ENCODE measurements at regions not wholly inside any gene's neighbourhood (a gene's known extent, or its start where the extent isn't known, plus 50 kb on each side); places are given as distances from the start of the nearest gene placed in this dataset.

DNA sequence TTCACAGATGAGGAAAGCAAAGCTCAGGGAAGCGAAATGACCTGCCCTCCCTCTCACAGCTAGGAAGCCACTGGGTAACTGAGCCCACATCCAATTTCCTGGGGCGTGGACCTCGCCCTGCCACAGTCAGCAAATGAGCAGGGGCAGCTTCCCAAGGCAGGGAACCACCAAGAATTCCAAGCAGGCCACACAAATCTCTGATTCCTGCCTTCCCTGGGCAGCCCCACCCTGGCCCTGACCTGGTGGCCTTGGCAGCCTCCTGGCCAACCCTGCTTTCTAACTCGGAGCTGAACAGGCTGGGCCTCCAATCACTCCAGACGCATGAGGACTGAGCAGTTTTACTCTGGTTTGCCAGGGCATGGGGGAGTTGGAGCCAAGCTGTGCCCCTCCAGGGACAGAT lies 203.7 kb upstream of the TLE3 start:
- TF ChIP-seq, protein P1, sequence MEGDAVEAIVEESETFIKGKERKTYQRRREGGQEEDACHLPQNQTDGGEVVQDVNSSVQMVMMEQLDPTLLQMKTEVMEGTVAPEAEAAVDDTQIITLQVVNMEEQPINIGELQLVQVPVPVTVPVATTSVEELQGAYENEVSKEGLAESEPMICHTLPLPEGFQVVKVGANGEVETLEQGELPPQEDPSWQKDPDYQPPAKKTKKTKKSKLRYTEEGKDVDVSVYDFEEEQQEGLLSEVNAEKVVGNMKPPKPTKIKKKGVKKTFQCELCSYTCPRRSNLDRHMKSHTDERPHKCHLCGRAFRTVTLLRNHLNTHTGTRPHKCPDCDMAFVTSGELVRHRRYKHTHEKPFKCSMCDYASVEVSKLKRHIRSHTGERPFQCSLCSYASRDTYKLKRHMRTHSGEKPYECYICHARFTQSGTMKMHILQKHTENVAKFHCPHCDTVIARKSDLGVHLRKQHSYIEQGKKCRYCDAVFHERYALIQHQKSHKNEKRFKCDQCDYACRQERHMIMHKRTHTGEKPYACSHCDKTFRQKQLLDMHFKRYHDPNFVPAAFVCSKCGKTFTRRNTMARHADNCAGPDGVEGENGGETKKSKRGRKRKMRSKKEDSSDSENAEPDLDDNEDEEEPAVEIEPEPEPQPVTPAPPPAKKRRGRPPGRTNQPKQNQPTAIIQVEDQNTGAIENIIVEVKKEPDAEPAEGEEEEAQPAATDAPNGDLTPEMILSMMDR (IDR thresholded peaks at IDR 0.05; ENCODE audit: control insufficient read depth, extremely low read depth, insufficient read depth), result no peak
- no peak overlapping the region for H3K4me3 ChIP-seq (ENCODE audit: low read depth, low read length)
- DNase-seq (ENCODE audit: low read depth), result no peak

DNA sequence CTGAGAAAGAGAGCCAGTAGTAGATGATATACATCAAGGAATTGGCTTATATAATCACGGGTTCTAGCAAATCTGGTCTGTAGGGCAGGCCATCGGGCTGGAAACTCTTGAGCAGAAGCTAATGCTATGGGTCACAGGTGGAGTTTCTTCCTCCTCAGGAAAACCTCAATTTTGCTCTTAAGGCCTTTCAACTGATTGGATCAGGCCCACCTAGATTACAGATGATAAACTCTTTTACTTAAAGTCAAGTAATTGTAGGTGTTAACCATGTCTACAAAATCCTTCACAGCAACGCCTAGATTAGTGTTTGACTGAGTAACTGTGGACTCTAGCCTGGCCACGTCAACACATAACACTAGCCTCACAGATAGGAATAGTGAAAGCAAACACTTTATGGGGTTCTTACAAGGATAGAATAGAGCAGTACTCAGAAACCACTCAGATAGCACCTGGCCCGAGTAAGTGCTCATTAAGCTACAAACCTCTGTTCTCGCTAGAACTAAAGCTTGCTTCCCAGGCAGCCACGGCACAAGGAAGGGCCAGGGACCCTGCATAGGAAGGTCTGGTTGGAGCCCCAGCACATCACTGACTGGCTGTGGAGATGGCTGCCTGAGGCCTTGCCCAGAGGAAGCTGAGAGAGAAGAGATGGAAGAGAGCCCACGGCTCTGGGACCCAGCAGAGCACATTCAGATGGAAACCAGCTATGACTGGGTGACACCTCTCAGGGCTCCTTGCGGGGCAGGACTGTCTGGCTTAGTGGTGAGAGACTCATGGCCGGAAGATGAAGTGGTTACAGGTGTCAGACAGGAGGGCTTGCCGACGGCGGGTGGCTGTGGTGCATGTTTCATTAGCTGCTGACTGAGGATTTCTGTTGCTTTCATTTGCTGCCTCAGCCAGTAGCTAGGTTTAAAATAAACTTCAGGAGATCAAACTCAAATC lies 202.5 kb upstream of the TLE3 start:
- no peak overlapping the region for H3K4me3 ChIP-seq (ENCODE audit: low read depth, low read length)
- TF ChIP-seq, protein P1 (IDR thresholded peaks at IDR 0.05; ENCODE audit: control insufficient read depth, extremely low read depth, insufficient read depth), result no peak
- no peak for DNase-seq (ENCODE audit: low read depth)

DNA sequence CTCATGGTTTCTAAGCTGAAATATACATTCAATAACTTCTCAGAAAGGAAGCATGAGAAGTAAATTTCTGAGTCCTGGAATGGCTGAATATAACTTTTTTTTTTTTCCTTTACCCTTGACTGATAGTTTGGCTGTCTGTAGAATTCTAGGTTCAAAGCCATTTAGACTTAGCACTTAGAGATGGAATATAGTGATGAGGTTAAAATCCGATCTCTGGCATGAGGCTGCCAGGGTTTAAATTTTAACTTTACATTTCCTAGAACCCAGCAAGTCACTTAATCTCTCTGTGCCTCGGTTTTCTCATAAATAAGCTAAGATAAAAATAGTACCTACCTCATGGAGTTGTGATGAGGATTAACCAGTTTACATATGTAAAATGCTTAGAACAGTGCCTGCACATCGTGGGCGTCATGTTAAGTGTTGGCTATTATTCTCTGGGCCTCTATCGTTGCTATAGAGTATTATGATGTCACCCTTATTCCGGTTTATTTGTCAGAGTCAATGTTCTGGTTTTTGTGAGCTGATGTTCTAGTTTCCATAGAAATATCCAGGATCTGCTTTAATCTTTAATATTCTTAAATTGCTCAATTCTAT lies 199.8 kb upstream of the TLE3 start:
- no peak overlapping the region for H3K4me3 ChIP-seq (ENCODE audit: low read depth, low read length)
- TF ChIP-seq, protein P1 (IDR thresholded peaks at IDR 0.05; ENCODE audit: control insufficient read depth, extremely low read depth, insufficient read depth), result no peak
- no peak for DNase-seq (ENCODE audit: low read depth)

DNA sequence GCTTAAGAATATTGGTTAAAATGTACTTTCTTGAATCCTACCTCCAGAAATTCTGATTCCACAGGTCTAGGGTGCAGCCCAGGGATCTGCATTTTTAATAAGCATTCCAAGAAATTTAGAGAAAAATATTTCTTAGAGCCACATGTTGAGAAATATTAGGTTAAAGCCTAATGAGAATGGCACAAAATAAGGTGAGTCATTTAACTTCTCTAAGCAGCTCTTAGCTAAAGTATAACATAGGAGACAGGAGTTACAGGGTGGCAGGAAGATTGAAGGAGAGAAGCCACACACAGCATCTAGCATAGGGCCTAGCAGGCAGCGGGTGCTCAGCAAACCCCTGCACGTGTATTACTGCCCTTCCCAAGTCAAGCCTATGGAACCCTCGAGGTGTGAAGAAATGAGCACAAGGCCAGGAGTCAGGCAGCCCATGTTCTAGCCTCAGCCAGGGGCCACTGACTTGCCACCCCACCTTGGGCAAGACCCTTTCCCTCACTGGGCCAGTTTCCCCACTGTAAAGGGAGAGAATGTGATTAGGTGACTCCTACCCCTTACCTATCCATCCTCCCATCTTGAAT lies 197.1 kb upstream of the TLE3 start:
- no peak for DNase-seq (ENCODE audit: low read depth)
- no peak overlapping the region for H3K4me3 ChIP-seq (ENCODE audit: low read depth, low read length)
- TF ChIP-seq, protein P1 (IDR thresholded peaks at IDR 0.05; ENCODE audit: control insufficient read depth, extremely low read depth, insufficient read depth), result no peak

DNA sequence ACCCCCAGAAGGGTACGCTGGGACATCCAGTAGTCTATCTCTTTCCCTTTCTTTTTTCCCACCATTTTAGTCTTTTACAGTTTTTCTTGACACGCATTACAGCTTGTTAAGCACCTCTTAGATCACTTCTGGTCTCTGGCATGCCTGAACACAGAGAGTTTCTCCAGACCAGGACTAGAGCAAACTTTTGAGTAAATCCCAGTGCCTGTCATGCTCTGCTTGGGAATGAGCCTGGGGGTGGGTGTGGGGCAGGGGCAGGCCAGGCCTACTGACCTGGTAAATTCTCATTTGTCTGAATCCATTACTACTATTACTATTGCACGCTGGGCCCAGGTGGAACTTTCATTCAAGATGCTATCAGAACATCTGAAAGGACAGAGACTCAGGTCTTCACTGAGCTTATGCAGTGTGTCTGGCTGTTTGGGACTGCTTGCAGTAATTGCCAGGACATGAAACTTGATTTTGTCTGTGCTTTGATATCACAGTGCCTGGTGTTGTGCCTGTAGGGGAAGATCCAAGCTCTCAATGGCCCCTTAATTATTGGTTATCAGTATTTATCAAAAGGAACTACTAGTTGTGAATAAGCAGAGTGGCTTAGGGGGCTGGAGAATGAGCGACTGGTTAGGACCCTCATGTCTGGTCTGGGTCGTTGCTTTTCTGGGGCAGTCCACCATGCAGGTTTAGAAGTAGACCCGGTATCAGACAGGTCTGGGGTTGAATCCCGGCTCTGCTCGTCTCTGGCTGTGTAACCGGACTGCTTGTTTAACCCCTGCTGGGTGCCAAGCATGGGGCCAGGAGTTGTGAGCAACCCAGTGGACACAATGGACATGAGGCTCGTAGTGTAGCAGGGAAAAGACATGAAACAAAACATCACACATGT lies 196.1 kb upstream of the TLE3 start:
- no peak overlapping the region for H3K4me3 ChIP-seq (ENCODE audit: low read depth, low read length)
- DNase-seq (ENCODE audit: low read depth), result no peak
- TF ChIP-seq, protein P1 (IDR thresholded peaks at IDR 0.05; ENCODE audit: control insufficient read depth, extremely low read depth, insufficient read depth), result no peak

DNA sequence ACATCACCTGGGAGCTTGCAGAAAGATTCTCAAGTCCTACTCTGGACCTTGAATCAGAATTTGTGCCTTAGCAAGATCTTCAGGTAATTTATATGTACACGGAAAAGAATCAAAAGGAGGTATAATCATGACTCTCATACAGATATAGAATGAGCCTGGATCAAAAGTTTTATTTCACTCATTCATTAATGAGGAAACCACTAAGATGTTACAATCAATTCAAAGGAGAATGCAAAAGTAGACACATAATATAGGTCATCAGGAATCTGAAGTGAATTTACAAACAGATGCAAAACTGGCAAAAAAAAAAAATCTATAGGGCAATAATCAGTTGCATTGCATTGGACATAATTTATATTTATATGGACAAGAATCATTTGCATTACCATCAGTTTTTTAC lies 195.4 kb upstream of the TLE3 start:
- no peak overlapping the region for H3K4me3 ChIP-seq (ENCODE audit: low read depth, low read length)
- no peak for DNase-seq (ENCODE audit: low read depth)
- TF ChIP-seq, protein P1 (IDR thresholded peaks at IDR 0.05; ENCODE audit: control insufficient read depth, extremely low read depth, insufficient read depth), result no peak
